Activated T-helper 2 cell treated with anti-CD3 and anti-CD28 coated beads, Interferon-gamma antibody, Interleukin-2, Interleukin-4, amounts not matched to agents 10 μg/mL and 5 μg/mL and 100 μg/mL, durations not matched to agents 14 hours and 24 hours and 36 hours (primary cell): ENCODE measurements at regions not wholly inside any gene's neighbourhood (a gene's known extent, or its start where the extent isn't known, plus 50 kb on each side); places are given as distances from the start of the nearest gene placed in this dataset.

ENCODE experiments used
- DNase-seq: peaks from one replicate; pipeline ENCODE4 v3.0.0; 2021; ENCODE audit warnings: low spot score
- H3K27ac Mint-ChIP-seq: one replicate; pipeline ENCODE4 v1.8.0; 2021; ENCODE audit warnings: mixed read lengths
- H3K27me3 Mint-ChIP-seq: one replicate; pipeline ENCODE4 v1.8.0; 2021; ENCODE audit warnings: low read depth, mixed read lengths
- H3K36me3 Mint-ChIP-seq: one replicate; pipeline ENCODE4 v1.8.0; 2021; ENCODE audit warnings: low read depth, mixed read lengths
- H3K4me1 Mint-ChIP-seq: one replicate; pipeline ENCODE4 v1.8.0; 2021; ENCODE audit warnings: low read depth, mixed read lengths
- H3K4me3 Mint-ChIP-seq: one replicate; pipeline ENCODE4 v1.8.0; 2021; ENCODE audit warnings: low read depth, mild to moderate bottlenecking, moderate library complexity, mixed read lengths
- H3K9me3 Mint-ChIP-seq: one replicate; pipeline ENCODE4 v1.8.0; 2021; ENCODE audit warnings: mixed read lengths
- intact Hi-C: fragments of 100-400 bp; cut with micrococcal nuclease; formaldehyde crosslinking; loops from one replicate; pipeline ENCODE4 v1.15.1; 2023

GRCh38 chr7:138226745-138227279, 150.6 kb downstream of the AKR1D1 start:
- DNase-seq = no peak
- no peak overlapping the region for H3K27ac Mint-ChIP-seq
- no peak overlapping the region for H3K4me3 Mint-ChIP-seq
- no peaks in the 10 kb centered on the region for H3K27me3 Mint-ChIP-seq
- H3K9me3 Mint-ChIP-seq = no peaks in the 10 kb centered on the region
- intact Hi-C loops = no loop called here
- no peaks in the 10 kb centered on the region for H3K36me3 Mint-ChIP-seq
- H3K4me1 Mint-ChIP-seq = no peaks in the 10 kb centered on the region

GRCh38 chr7:138228119-138228518, 151.9 kb downstream of the AKR1D1 start:
- no peak overlapping the region for H3K27ac Mint-ChIP-seq
- H3K36me3 Mint-ChIP-seq = no peaks in the 10 kb centered on the region

GRCh38 chr7:138228769-138229168, 152.5 kb downstream of the AKR1D1 start:
- Mint-ChIP-seq H3K27ac (no peak overlapping the region), H3K4me1 (no peaks in the 10 kb centered on the region), H3K4me3 (no peak overlapping the region), H3K27me3 (no peaks in the 10 kb centered on the region), H3K9me3 (no peaks in the 10 kb centered on the region), H3K36me3 (no peaks in the 10 kb centered on the region)
- intact Hi-C loops = no loop called here
- DNase-seq = no peak

More at GRCh38 chr7:138228119-138228518, 151.9 kb downstream of the AKR1D1 start:
- intact Hi-C loops = no loop called here
- Mint-ChIP-seq H3K9me3 (no peaks in the 10 kb centered on the region), H3K4me3 (no peak overlapping the region), H3K27me3 (no peaks in the 10 kb centered on the region), H3K4me1 (no peaks in the 10 kb centered on the region)
- DNase-seq = no peak

GRCh38 chr7:138233189-138233588, 156.9 kb downstream of the AKR1D1 start:
- Mint-ChIP-seq H3K9me3 (no peaks in the 10 kb centered on the region), H3K27me3 (no peaks in the 10 kb centered on the region), H3K4me1 (no peaks in the 10 kb centered on the region), H3K4me3 (no peak overlapping the region), H3K27ac (no peak overlapping the region), H3K36me3 (no peaks in the 10 kb centered on the region)
- intact Hi-C loops = no loop called here
- no peak for DNase-seq

- intact Hi-C loops = no loop called here
- DNase-seq = no peak
- Mint-ChIP-seq H3K4me3 (no peak overlapping the region), H3K9me3 (no peaks in the 10 kb centered on the region), H3K27me3 (no peaks in the 10 kb centered on the region), H3K4me1 (no peaks in the 10 kb centered on the region), H3K36me3 (no peaks in the 10 kb centered on the region), H3K27ac (no peak overlapping the region)
These were observed 158.9 kb downstream of the AKR1D1 start for GRCh38 chr7:138235207-138235606.

- no peak for DNase-seq
- intact Hi-C loops = no loop called here
- no peak overlapping the region for H3K27ac Mint-ChIP-seq
- H3K36me3 Mint-ChIP-seq = no peaks in the 10 kb centered on the region
- no peaks in the 10 kb centered on the region for H3K4me1 Mint-ChIP-seq
- no peak overlapping the region for H3K4me3 Mint-ChIP-seq
- H3K9me3 Mint-ChIP-seq = no peaks in the 10 kb centered on the region
- no peaks in the 10 kb centered on the region for H3K27me3 Mint-ChIP-seq
These were observed 161.7 kb downstream of the AKR1D1 start for GRCh38 chr7:138237995-138238394.

GRCh38 chr7:138238734-138239659, 162.7 kb downstream of the AKR1D1 start:
- no peak overlapping the region for H3K27ac Mint-ChIP-seq
- no peak for DNase-seq
- no peaks in the 10 kb centered on the region for H3K4me1 Mint-ChIP-seq
- H3K36me3 Mint-ChIP-seq = no peaks in the 10 kb centered on the region
- H3K4me3 Mint-ChIP-seq = no peak overlapping the region
- intact Hi-C loops = no loop called here
- no peaks in the 10 kb centered on the region for H3K27me3 Mint-ChIP-seq
- no peaks in the 10 kb centered on the region for H3K9me3 Mint-ChIP-seq

GRCh38 chr7:138243430-138243829, 167.2 kb downstream of the AKR1D1 start:
- H3K36me3 Mint-ChIP-seq = no peaks in the 10 kb centered on the region
- no peak for DNase-seq
- H3K9me3 Mint-ChIP-seq = peaks cover 10% of the 10 kb centered on the region
- H3K4me1 Mint-ChIP-seq = no peaks in the 10 kb centered on the region
- H3K4me3 Mint-ChIP-seq = no peak overlapping the region
- intact Hi-C loops = no loop called here
- H3K27ac Mint-ChIP-seq = no peak overlapping the region
- H3K27me3 Mint-ChIP-seq = peaks cover 3% of the 10 kb centered on the region

- no peaks in the 10 kb centered on the region for H3K36me3 Mint-ChIP-seq
- peaks cover 10% of the 10 kb centered on the region for H3K9me3 Mint-ChIP-seq
These were observed 167.6 kb downstream of the AKR1D1 start for GRCh38 chr7:138243836-138244235.

GRCh38 chr7:138244606-138245005, 168.3 kb downstream of the AKR1D1 start:
- Mint-ChIP-seq H3K27ac (no peak overlapping the region), H3K4me1 (no peaks in the 10 kb centered on the region), H3K9me3 (peaks cover 10% of the 10 kb centered on the region), H3K36me3 (no peaks in the 10 kb centered on the region), H3K4me3 (no peak overlapping the region), H3K27me3 (peaks cover 3% of the 10 kb centered on the region)
- intact Hi-C loops = no loop called here
- no peak for DNase-seq

More at GRCh38 chr7:138243836-138244235, 167.6 kb downstream of the AKR1D1 start:
- no peaks in the 10 kb centered on the region for H3K4me1 Mint-ChIP-seq
- no peak for DNase-seq
- intact Hi-C loops = no loop called here
- no peak overlapping the region for H3K27ac Mint-ChIP-seq
- peaks cover 3% of the 10 kb centered on the region for H3K27me3 Mint-ChIP-seq
- no peak overlapping the region for H3K4me3 Mint-ChIP-seq

GRCh38 chr7:138245216-138245615, 169.0 kb downstream of the AKR1D1 start:
- intact Hi-C loops = no loop called here
- Mint-ChIP-seq H3K4me1 (no peaks in the 10 kb centered on the region), H3K9me3 (peaks cover 10% of the 10 kb centered on the region), H3K27me3 (peaks cover 3% of the 10 kb centered on the region), H3K36me3 (no peaks in the 10 kb centered on the region), H3K4me3 (no peak overlapping the region), H3K27ac (no peak overlapping the region)
- DNase-seq = no peak

- no peaks in the 10 kb centered on the region for H3K36me3 Mint-ChIP-seq
- DNase-seq = no peak
- H3K9me3 Mint-ChIP-seq = peaks cover 10% of the 10 kb centered on the region
- no peak overlapping the region for H3K4me3 Mint-ChIP-seq
- no peaks in the 10 kb centered on the region for H3K4me1 Mint-ChIP-seq
- intact Hi-C loops = no loop called here
- H3K27ac Mint-ChIP-seq = no peak overlapping the region
- peaks cover 3% of the 10 kb centered on the region for H3K27me3 Mint-ChIP-seq
These were observed 169.4 kb downstream of the AKR1D1 start for GRCh38 chr7:138245682-138246081.

GRCh38 chr7:138246428-138246827, 170.2 kb downstream of the AKR1D1 start:
- no peak overlapping the region for H3K27ac Mint-ChIP-seq
- H3K27me3 Mint-ChIP-seq = peaks cover 3% of the 10 kb centered on the region
- DNase-seq = no peak
- peaks cover 10% of the 10 kb centered on the region for H3K9me3 Mint-ChIP-seq
- no peaks in the 10 kb centered on the region for H3K4me1 Mint-ChIP-seq
- intact Hi-C loops = no loop called here
- H3K4me3 Mint-ChIP-seq = no peak overlapping the region
- no peaks in the 10 kb centered on the region for H3K36me3 Mint-ChIP-seq
